ENCODE measurements at regions not wholly inside any gene's neighbourhood (a gene's known extent, or its start where the extent isn't known, plus 50 kb on each side); places are given as distances from the start of the nearest gene placed in this dataset.

- Histone ChIP-seq H3K4me3 (ENCODE audit: low read depth in 1 of 3, low read length in 3 of 3) (no peak overlapping the region), H3K4me1 (ENCODE audit: control insufficient read depth in 4 of 4, insufficient read depth in 4 of 4, low read length in 3 of 4) (no peaks in the 10 kb centered on the region), H3K27ac (ENCODE audit: low read depth in 1 of 2, low read length in 2 of 2) (no peak overlapping the region), H3K9ac (ENCODE audit: low read depth in 1 of 2, low read length in 2 of 2) (no peak overlapping the region), H3K27me3 (ENCODE audit: control insufficient read depth in 4 of 4, insufficient read depth in 4 of 4, low read length in 3 of 4) (no peaks in the 10 kb centered on the region), H3K9me3 (ENCODE audit: control insufficient read depth in 4 of 4, low read length in 3 of 4) (no peaks in the 10 kb centered on the region), H3K36me3 (ENCODE audit: control insufficient read depth in 4 of 4, insufficient read depth in 3 of 4, low read depth in 1 of 4, low read length in 3 of 4) (no peaks in the 10 kb centered on the region)
- no peak for TF ChIP-seq MAX (IDR thresholded peaks at IDR 0.05)
- TF ChIP-seq ATF3 (IDR thresholded peaks at IDR 0.05) = no peak
- TF ChIP-seq CTCF (IDR thresholded peaks at IDR 0.05; ENCODE audit: low read depth, low read length, missing input control) = no peak
- no peak for TF ChIP-seq HNF4A (conservative IDR thresholded peaks at IDR 0.05)
- TF ChIP-seq RXRA (IDR thresholded peaks at IDR 0.05) = no peak
- TF ChIP-seq SP1 (IDR thresholded peaks at IDR 0.05) = no peak
- TF ChIP-seq RAD21 (IDR thresholded peaks at IDR 0.05) = no peak
- no peak for DNase-seq (ENCODE audit: low spot score)
- 36% methylated on average over 2 of the region's 2 CpGs for WGBS
Measured at GRCh38 chr12:58159941-58160340, 218.6 kb downstream of the ATP23 start.

GRCh38 chr12:58161773-58162172 is 220.4 kb downstream of the ATP23 start:
- Histone ChIP-seq H3K27ac (ENCODE audit: low read depth in 1 of 2, low read length in 2 of 2) (no peak overlapping the region), H3K4me3 (ENCODE audit: low read depth in 1 of 3, low read length in 3 of 3) (no peak overlapping the region), H3K9ac (ENCODE audit: low read depth in 1 of 2, low read length in 2 of 2) (no peak overlapping the region), H3K36me3 (ENCODE audit: control insufficient read depth in 4 of 4, insufficient read depth in 3 of 4, low read depth in 1 of 4, low read length in 3 of 4) (no peaks in the 10 kb centered on the region), H3K27me3 (ENCODE audit: control insufficient read depth in 4 of 4, insufficient read depth in 4 of 4, low read length in 3 of 4) (no peaks in the 10 kb centered on the region), H3K4me1 (ENCODE audit: control insufficient read depth in 4 of 4, insufficient read depth in 4 of 4, low read length in 3 of 4) (no peaks in the 10 kb centered on the region), H3K9me3 (ENCODE audit: control insufficient read depth in 4 of 4, low read length in 3 of 4) (no peaks in the 10 kb centered on the region)
- 76% methylated on average over 2 of the region's 2 CpGs for WGBS
- TF ChIP-seq GABPA (IDR thresholded peaks at IDR 0.05 in 1 of 2, conservative IDR thresholded peaks at IDR 0.05 in 1 of 2) (no peak), HNF4G (IDR thresholded peaks at IDR 0.05) (no peak), ATF3 (IDR thresholded peaks at IDR 0.05) (no peak), REST (IDR thresholded peaks at IDR 0.05) (no peak), CTCF (IDR thresholded peaks at IDR 0.05; ENCODE audit: low read depth, low read length, missing input control) (no peak), TAF1 (conservative IDR thresholded peaks at IDR 0.05) (no peak), JUND (IDR thresholded peaks at IDR 0.05) (no peak), RAD21 (IDR thresholded peaks at IDR 0.05) (no peak), SP1 (IDR thresholded peaks at IDR 0.05) (no peak), EGR1 (IDR thresholded peaks at IDR 0.05; ENCODE audit: low read depth in 2 of 2) (no peak), HNF4A (conservative IDR thresholded peaks at IDR 0.05) (no peak), ZBTB33 (IDR thresholded peaks at IDR 0.05) (no peak), MAX (IDR thresholded peaks at IDR 0.05) (no peak)
- DNase-seq (ENCODE audit: low spot score) = no peak

Data from liver (tissue), 8 donors.